Sigmoid colon (tissue), 6 donors: ENCODE measurements at regions not wholly inside any gene's neighbourhood (a gene's known extent, or its start where the extent isn't known, plus 50 kb on each side); places are given as distances from the start of the nearest gene placed in this dataset.

Source experiments
- DNase-seq: peaks from one replicate; pipeline ENCODE4 v3.0.0-alpha.2; 2019
- H3K27ac ChIP-seq, 4 donors: fragments of 200-600 bp; sonication (generic); one replicate each; pipeline ENCODE4 v1.5.1; 2016 to 2019; ENCODE audit warnings: mild to moderate bottlenecking in 1 of 4
- H3K27me3 ChIP-seq, 3 donors: fragments of 200-600 bp; sonication (generic); one replicate each; pipeline ENCODE4 v1.5.1; 2019; ENCODE audit warnings: mild to moderate bottlenecking in 1 of 3
- H3K36me3 ChIP-seq, 4 donors: fragments of 200-600 bp; sonication (generic); one replicate each; pipeline ENCODE4 v1.5.1; 2016 to 2019
- H3K4me1 ChIP-seq, 4 donors: fragments of 200-600 bp; sonication (generic); one replicate each; pipeline ENCODE4 v1.5.1; 2017 to 2019
- H3K4me3 ChIP-seq, 4 donors: fragments of 200-600 bp; sonication (generic); one replicate each; pipeline ENCODE4 v1.5.1; 2017 to 2019; ENCODE audit warnings: mild to moderate bottlenecking in 2 of 4, moderate library complexity in 1 of 4
- H3K9me3 ChIP-seq, 4 donors: fragments of 200-600 bp in 3 of 4; sonication (generic) in 3 of 4; one replicate each; pipeline versions ENCODE4 v1.5.1 to v1.6.1; 2013 to 2019
- EP300 ChIP-seq, 4 donors: sonication (generic); formaldehyde crosslinking; IDR thresholded peaks; one replicate each; pipeline ENCODE4 v1.6.1; 2017; ENCODE audit warnings: antibody characterized with exemption in 4 of 4
- POLR2A ChIP-seq, 2 donors: fragments of 450-650 bp; IDR thresholded peaks; one replicate each; pipeline ENCODE4 v1.6.1; 2016; ENCODE audit warnings: antibody characterized with exemption in 2 of 2, mild to moderate bottlenecking in 2 of 2, moderate library complexity in 2 of 2
- POLR2AphosphoS5 ChIP-seq, 4 donors: sonication (generic); formaldehyde crosslinking; IDR thresholded peaks; one replicate each; pipeline ENCODE4 v1.6.1; 2017; ENCODE audit warnings: antibody characterized with exemption in 4 of 4
- WGBS, 2 donors: extraction: QIAGEN DNeasy Blood & Tissue Kit; methylation state at CpG; one replicate each; pipeline ENCODE4 v1.1.7; 2013; 5-methylcytosine and 5-hydroxymethylcytosine counted together
- intact Hi-C: fragments of 100-400 bp; cut with DNase I; formaldehyde crosslinking; loops from one replicate; pipeline ENCODE4 v1.15.1; 2023
- TF ChIP-seq, protein P1 (sequence below), 4 experiments: fragments of 450-650 bp in 3 of 4; fragments of 200-600 bp in 1 of 4; IDR thresholded peaks; one replicate each; pipeline ENCODE4 v1.5.1; 2016 to 2019; ENCODE audit warnings: antibody characterized with exemption in 4 of 4, mild to moderate bottlenecking in 3 of 4, moderate library complexity in 2 of 4
- donor health status: healthy with polysubstance abuse.
- donor health status: healthy.

DNA sequence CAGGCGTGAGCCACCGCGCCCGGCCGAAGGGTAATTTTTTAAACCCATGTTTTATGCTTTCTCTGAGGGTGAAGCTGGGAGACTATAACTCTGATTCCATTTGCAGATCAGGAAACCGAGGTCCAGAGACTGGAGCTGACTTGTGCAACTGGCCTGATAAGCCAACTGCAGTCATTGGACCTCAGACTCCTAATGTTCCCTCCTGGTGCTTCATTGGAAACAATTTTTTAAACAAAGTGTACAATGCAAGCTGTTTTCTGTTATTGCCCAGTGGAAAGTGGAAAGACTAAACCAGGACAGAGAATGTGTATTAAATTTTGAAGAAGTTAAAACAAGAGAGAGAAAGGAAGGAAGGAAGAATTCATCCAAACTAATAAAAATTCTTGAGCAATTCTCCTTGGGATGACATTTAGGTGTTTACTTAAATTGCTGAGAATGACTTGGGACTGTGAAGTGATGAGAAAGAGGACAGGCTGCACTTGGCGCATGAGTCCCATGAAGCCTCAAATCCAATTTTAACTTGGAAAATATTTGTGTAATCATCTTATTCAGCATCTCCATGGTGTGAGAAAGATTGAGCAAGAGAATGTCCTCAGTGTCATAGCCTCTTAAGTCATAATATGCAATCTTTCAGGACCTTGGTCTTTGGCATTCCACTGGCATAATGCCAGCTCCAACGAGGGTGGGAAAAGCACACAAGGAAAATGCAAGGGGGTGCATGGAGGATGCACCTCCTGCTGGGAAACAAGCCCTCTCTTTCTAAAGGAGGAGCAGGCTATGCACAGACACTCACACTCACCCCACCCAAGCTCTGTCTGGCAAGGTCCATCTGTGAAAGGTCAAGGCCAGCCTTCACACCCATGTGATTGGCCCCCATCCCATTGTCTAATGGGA is 342.0 kb downstream of the SIPA1L2 start:
- 44 to 46% methylated on average over 4 to 5 of the region's 8 CpGs for WGBS, 2 donors
- no peaks in the 10 kb centered on the region for H3K27me3 ChIP-seq
- H3K36me3 ChIP-seq: no peaks in the 10 kb centered on the region
- peak overlapping the region; percentile 25 to 57 (median 42) for H3K27ac ChIP-seq
- peaks cover 0 to 15% (median 5%) of the 10 kb centered on the region in 4 donors for H3K4me1 ChIP-seq
- DNase-seq: peak; percentile 84
- no peak overlapping the region for H3K4me3 ChIP-seq
- intact Hi-C loops: no loop called here
- H3K9me3 ChIP-seq: no peaks in the 10 kb centered on the region
- TF ChIP-seq EP300 (IDR thresholded peaks at IDR 0.05) (peak in 1 of 4 donors; percentile 8), POLR2AphosphoS5 (IDR thresholded peaks at IDR 0.05) (peak; percentile 51 to 73 (median 56)), POLR2A (IDR thresholded peaks at IDR 0.05) (no peak)

DNA sequence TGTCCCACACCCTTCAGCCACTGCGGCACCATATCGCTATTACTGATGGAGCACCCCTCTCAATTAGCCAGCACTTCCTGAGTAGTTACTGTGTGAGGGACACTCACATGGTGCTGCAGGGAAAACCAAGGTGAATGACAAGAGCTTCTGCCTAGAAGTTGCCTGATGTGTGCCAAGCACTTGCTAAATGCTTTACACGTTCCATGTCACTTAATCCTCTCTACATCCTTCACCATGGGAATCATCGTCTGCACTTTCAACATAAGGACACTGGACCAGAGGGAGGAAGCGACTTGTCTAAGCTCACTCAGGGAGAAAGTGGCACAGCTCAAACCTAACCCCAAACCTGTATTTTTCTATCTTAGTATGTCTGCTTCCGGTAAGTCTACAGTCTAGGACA is 344.8 kb downstream of the SIPA1L2 start:
- Histone ChIP-seq H3K36me3 (no peaks in the 10 kb centered on the region), H3K4me3 (no peak overlapping the region), H3K4me1 (peaks cover 0 to 9% (median 2%) of the 10 kb centered on the region in 4 donors), H3K27ac (no peak overlapping the region), H3K9me3 (no peaks in the 10 kb centered on the region), H3K27me3 (no peaks in the 10 kb centered on the region)
- intact Hi-C loops: no loop called here
- no peak for TF ChIP-seq POLR2AphosphoS5 (IDR thresholded peaks at IDR 0.05)
- WGBS, 2 donors: 91 to 96% methylated on average over 6 of the region's 6 CpGs
- no peak for DNase-seq

DNA sequence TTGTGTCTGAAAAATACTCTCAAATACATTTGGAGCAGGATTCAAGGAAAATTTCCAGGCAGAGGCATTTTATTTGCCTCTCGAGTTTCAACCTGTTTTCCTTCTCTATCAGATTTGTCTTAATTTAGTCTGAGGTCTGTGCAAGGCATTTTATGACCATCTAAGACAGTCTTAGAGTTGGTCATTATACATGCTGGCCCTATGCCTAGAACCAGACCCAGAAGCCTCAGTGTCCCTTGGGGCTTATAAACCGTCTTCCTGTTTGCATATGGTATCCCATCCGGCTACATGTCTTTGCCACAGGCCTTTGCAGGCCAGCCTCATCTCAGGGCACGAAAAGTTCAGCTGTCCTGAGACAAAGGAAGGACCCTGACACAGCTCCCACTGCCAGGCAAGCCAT is 346.1 kb downstream of the SIPA1L2 start:
- peaks cover 0 to 9% (median 2%) of the 10 kb centered on the region in 4 donors for H3K4me1 ChIP-seq
- H3K27ac ChIP-seq: no peak overlapping the region
- no peak for DNase-seq
- TF ChIP-seq EP300 (IDR thresholded peaks at IDR 0.05) (no peak), POLR2AphosphoS5 (IDR thresholded peaks at IDR 0.05) (no peak), POLR2A (IDR thresholded peaks at IDR 0.05) (no peak)
- TF ChIP-seq, protein P1, sequence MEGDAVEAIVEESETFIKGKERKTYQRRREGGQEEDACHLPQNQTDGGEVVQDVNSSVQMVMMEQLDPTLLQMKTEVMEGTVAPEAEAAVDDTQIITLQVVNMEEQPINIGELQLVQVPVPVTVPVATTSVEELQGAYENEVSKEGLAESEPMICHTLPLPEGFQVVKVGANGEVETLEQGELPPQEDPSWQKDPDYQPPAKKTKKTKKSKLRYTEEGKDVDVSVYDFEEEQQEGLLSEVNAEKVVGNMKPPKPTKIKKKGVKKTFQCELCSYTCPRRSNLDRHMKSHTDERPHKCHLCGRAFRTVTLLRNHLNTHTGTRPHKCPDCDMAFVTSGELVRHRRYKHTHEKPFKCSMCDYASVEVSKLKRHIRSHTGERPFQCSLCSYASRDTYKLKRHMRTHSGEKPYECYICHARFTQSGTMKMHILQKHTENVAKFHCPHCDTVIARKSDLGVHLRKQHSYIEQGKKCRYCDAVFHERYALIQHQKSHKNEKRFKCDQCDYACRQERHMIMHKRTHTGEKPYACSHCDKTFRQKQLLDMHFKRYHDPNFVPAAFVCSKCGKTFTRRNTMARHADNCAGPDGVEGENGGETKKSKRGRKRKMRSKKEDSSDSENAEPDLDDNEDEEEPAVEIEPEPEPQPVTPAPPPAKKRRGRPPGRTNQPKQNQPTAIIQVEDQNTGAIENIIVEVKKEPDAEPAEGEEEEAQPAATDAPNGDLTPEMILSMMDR (IDR thresholded peaks at IDR 0.05): no peak
- no peaks in the 10 kb centered on the region for H3K9me3 ChIP-seq
- H3K27me3 ChIP-seq: no peaks in the 10 kb centered on the region
- no peak overlapping the region for H3K4me3 ChIP-seq
- intact Hi-C loops: no loop called here
- no peaks in the 10 kb centered on the region for H3K36me3 ChIP-seq
- WGBS, 2 donors: 80 to 86% methylated on average over 4 of the region's 4 CpGs

GRCh38 chr1:232282498-232282897 is 347.4 kb downstream of the SIPA1L2 start:
- no peak for DNase-seq
- H3K27me3 ChIP-seq: no peaks in the 10 kb centered on the region
- WGBS, 2 donors: 96 to 97% methylated on average over 1 of the region's 1 CpG
- H3K27ac ChIP-seq: no peak overlapping the region
- H3K4me3 ChIP-seq: no peak overlapping the region
- H3K9me3 ChIP-seq: no peaks in the 10 kb centered on the region
- intact Hi-C loops: no loop called here
- no peaks in the 10 kb centered on the region for H3K36me3 ChIP-seq
- H3K4me1 ChIP-seq: no peaks in the 10 kb centered on the region
- TF ChIP-seq, protein P1 (IDR thresholded peaks at IDR 0.05): no peak
- TF ChIP-seq EP300 (IDR thresholded peaks at IDR 0.05) (no peak), POLR2AphosphoS5 (IDR thresholded peaks at IDR 0.05) (no peak), POLR2A (IDR thresholded peaks at IDR 0.05) (no peak)

- H3K36me3 ChIP-seq: no peaks in the 10 kb centered on the region
- WGBS, 2 donors: 83 to 92% methylated on average over 4 of the region's 4 CpGs
- no peaks in the 10 kb centered on the region for H3K9me3 ChIP-seq
- H3K27ac ChIP-seq: no peak overlapping the region
- no peaks in the 10 kb centered on the region for H3K4me1 ChIP-seq
- H3K27me3 ChIP-seq: no peaks in the 10 kb centered on the region
- H3K4me3 ChIP-seq: no peak overlapping the region
- intact Hi-C loops: no loop called here
- TF ChIP-seq EP300 (IDR thresholded peaks at IDR 0.05) (no peak), POLR2AphosphoS5 (IDR thresholded peaks at IDR 0.05) (no peak), POLR2A (IDR thresholded peaks at IDR 0.05) (no peak)
- TF ChIP-seq, protein P1 (IDR thresholded peaks at IDR 0.05): no peak
- no peak for DNase-seq
Observed at GRCh38 chr1:232280910-232281309, 349.0 kb downstream of the SIPA1L2 start.
